GM10248 (cell line): ENCODE measurements at regions not wholly inside any gene's neighbourhood (a gene's known extent, or its start where the extent isn't known, plus 50 kb on each side); places are given as distances from the start of the nearest gene placed in this dataset.
"Not testable (repeated sequence)": the region's sequence is repeated elsewhere in the genome, so short reads cannot be mapped to it uniquely, and the experiment has no call there.

ENCODE experiments used
- CTCF ChIA-PET: fragments of 300-600 bp; sonication (Branson Sonifier 250); formaldehyde crosslinking; extraction: SDS; loops from one replicate; lab custom pipeline; 2021; ENCODE audit warnings: antibody characterized with exemption; lab: Yijun Ruan, JAX
- POLR2A ChIA-PET: fragments of 350-650 bp; sonication (Branson Sonifier 250); formaldehyde crosslinking; extraction: SDS; loops from one replicate; lab custom pipeline; 2020; ENCODE audit warnings: antibody characterized with exemption; lab: Yijun Ruan, JAX
- DNase-seq: peaks from one replicate; pipeline ENCODE4 v3.0.0; 2012; ENCODE audit errors: extremely low spot score
- CTCF ChIP-seq: IDR thresholded peaks from 2 replicates; pipeline ENCODE4 v1.5.1; 2012; ENCODE audit warnings: mild to moderate bottlenecking, low read depth; ENCODE audit errors: extremely low read depth, missing control alignments, control extremely low read depth

GRCh38 chr14:86072116-86072894 is 542.4 kb downstream of the FLRT2 start:
- POLR2A ChIA-PET, result no interaction called here
- no peak for DNase-seq
- TF ChIP-seq CTCF, result no peak
- CTCF ChIA-PET, result no interaction called here

GRCh38 chr14:86066651-86067050 is 536.7 kb downstream of the FLRT2 start:
- ChIA-PET CTCF (no interaction called here), POLR2A (no interaction called here)
- DNase-seq, result no peak
- TF ChIP-seq CTCF, result no peak

- DNase-seq, result no peak
- no peak for TF ChIP-seq CTCF
Observed at GRCh38 chr14:86065407-86065806, 535.5 kb downstream of the FLRT2 start.

GRCh38 chr14:86064595-86064994 is 534.7 kb downstream of the FLRT2 start:
- DNase-seq, POLR2A ChIA-PET, CTCF ChIA-PET: not testable (repeated sequence)

More at GRCh38 chr14:86065407-86065806, 535.5 kb downstream of the FLRT2 start:
- ChIA-PET CTCF (no interaction called here), POLR2A (no interaction called here)

GRCh38 chr14:86057018-86057667 is 527.2 kb downstream of the FLRT2 start:
- POLR2A ChIA-PET, result no interaction called here
- TF ChIP-seq CTCF, result peak; percentile 44
- CTCF ChIA-PET, result interaction anchor here (1.0 to 1.9 kb wide), 2 partner anchors 11 to 21 kb away, joined by 3 to 6 read pairs; no protein-coding TSS in a partner anchor
- DNase-seq, result peak; percentile 6

- TF ChIP-seq CTCF, result no peak
- ChIA-PET CTCF (interaction anchor here (0.9 kb wide), 1 partner anchor 37 kb away, joined by 3 read pairs; no protein-coding TSS in a partner anchor), POLR2A (no interaction called here)
- no peak for DNase-seq
Observed at GRCh38 chr14:86055512-86056075, 525.6 kb downstream of the FLRT2 start.
